ENCODE measurements at regions not wholly inside any gene's neighbourhood (a gene's known extent, or its start where the extent isn't known, plus 50 kb on each side); places are given as distances from the start of the nearest gene placed in this dataset.

DNA sequence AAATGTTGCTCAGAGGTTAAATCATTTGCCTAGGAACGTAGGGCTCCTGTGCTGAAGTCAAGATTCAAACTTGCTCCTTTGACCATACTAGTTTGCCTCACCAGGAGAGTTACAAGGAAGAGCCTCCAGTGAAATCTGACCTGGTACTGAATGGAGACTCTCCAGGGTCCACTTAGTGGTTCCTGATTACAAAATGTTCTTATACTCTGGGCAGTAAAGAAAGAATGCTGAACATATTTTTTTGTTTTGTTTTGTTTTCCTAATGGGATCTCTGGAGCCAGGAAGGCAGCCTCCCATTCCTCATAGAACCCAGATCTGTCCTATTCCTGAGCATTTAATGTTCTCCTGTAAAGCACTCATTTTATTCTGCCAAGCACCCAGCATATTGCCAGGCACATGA is 256.5 kb upstream of the CLINT1 start:
- H3K36me3 Mint-ChIP-seq (ENCODE audit: insufficient read depth, unreplicated experiment) = no peaks in the 10 kb centered on the region
- CTCF ChIA-PET = interaction anchor here (0.7 kb wide), 1 partner anchor 166 kb away, joined by 3 read pairs; no protein-coding TSS in a partner anchor
- H3K27ac Mint-ChIP-seq (ENCODE audit: low read depth, unreplicated experiment) = no peak overlapping the region
- H3K9me3 Mint-ChIP-seq (ENCODE audit: unreplicated experiment) = no peaks in the 10 kb centered on the region
- TF ChIP-seq CTCF (IDR thresholded peaks at IDR 0.05; ENCODE audit: unreplicated experiment) = no peak
- H3K4me1 Mint-ChIP-seq (ENCODE audit: insufficient read depth, unreplicated experiment) = peaks cover 13% of the 10 kb centered on the region
- intact Hi-C loops (cut with micrococcal nuclease) = no loop called here
- H3K27me3 Mint-ChIP-seq (ENCODE audit: insufficient read depth, unreplicated experiment) = peaks cover 34% of the 10 kb centered on the region
- POLR2A ChIA-PET = no interaction called here
- no TSS peak for BruUV-seq (replicated peaks)
- H3K4me3 Mint-ChIP-seq (ENCODE audit: unreplicated experiment) = no peak overlapping the region
- no peak for DNase-seq (ENCODE audit: unreplicated experiment)

DNA sequence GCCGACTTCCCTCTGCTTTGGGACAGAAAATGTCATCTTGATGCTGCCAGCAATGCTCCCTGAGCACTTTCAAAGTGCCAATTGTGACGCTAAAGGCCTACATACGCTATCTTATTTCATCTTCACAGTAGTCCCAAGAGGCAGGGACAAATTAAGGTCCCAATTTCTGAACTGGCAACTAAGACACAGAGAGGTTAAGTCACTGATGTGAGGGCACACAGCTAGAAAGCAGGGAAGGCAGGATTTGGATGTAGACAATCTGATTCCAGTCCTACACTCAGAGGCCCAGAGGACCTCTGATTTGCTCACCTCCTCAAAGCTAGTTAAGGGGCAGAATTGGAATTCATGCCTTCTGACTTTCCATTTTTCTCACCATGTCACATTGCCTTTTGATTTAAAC is 249.2 kb upstream of the CLINT1 start:
- no peak for DNase-seq (ENCODE audit: unreplicated experiment)
- Mint-ChIP-seq H3K27me3 (ENCODE audit: insufficient read depth, unreplicated experiment) (no peaks in the 10 kb centered on the region), H3K36me3 (ENCODE audit: insufficient read depth, unreplicated experiment) (no peaks in the 10 kb centered on the region), H3K27ac (ENCODE audit: low read depth, unreplicated experiment) (no peak overlapping the region), H3K4me3 (ENCODE audit: unreplicated experiment) (no peak overlapping the region), H3K9me3 (ENCODE audit: unreplicated experiment) (no peaks in the 10 kb centered on the region), H3K4me1 (ENCODE audit: insufficient read depth, unreplicated experiment) (no peaks in the 10 kb centered on the region)
- intact Hi-C loops (cut with micrococcal nuclease) = no loop called here
- ChIA-PET CTCF (interaction anchor here (0.7 to 1.1 kb wide), 3 partner anchors 13 to 159 kb away, joined by 3 to 4 read pairs (median 3); no protein-coding TSS in a partner anchor), POLR2A (interaction anchor here (1.2 kb wide), 1 partner anchor 14 kb away, joined by 3 read pairs; no protein-coding TSS in a partner anchor)
- TF ChIP-seq CTCF (IDR thresholded peaks at IDR 0.05; ENCODE audit: unreplicated experiment) = no peak
- no TSS peak for BruUV-seq (replicated peaks)

DNA sequence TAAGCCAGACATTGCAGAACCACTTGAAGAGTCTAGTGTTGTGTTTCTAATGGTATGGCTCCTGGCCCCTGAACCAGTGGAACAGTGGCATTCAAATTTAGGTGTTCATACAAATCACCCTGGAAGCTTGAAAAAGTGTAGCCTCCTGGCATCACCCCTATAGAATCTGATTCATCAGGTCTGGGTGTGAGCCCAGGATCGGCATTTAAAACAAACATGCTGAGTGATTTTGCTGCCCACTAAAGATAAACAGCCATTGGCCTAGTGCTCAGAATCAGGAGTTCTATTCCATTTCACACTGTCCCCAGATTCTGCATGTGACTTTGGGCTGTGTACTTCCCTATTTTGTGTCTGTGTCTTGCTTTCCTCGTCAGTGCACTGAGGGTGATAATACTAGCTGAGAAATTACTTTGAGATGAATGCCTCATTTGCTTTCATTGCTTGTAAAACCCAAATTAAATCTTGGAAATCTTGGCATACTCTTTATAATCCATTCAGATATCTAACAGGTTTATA is 241.5 kb upstream of the CLINT1 start:
- no peak overlapping the region for H3K27ac Mint-ChIP-seq (ENCODE audit: low read depth, unreplicated experiment)
- H3K36me3 Mint-ChIP-seq (ENCODE audit: insufficient read depth, unreplicated experiment) = peaks cover 4% of the 10 kb centered on the region
- H3K4me1 Mint-ChIP-seq (ENCODE audit: insufficient read depth, unreplicated experiment) = peaks cover 6% of the 10 kb centered on the region
- ChIA-PET CTCF (interaction anchor here (8.8 kb wide), 1 partner anchor 25 kb away, joined by 44 read pairs; no protein-coding TSS in a partner anchor), POLR2A (no interaction called here)
- H3K9me3 Mint-ChIP-seq (ENCODE audit: unreplicated experiment) = no peaks in the 10 kb centered on the region
- H3K4me3 Mint-ChIP-seq (ENCODE audit: unreplicated experiment) = no peak overlapping the region
- no peak for TF ChIP-seq CTCF (IDR thresholded peaks at IDR 0.05; ENCODE audit: unreplicated experiment)
- peak; percentile 55 for DNase-seq (ENCODE audit: unreplicated experiment)
- BruUV-seq (replicated peaks) = no TSS peak
- no peaks in the 10 kb centered on the region for H3K27me3 Mint-ChIP-seq (ENCODE audit: insufficient read depth, unreplicated experiment)
- intact Hi-C loops (cut with micrococcal nuclease) = no loop called here

GRCh38 chr5:158099571-158100105 is 240.7 kb upstream of the CLINT1 start:
- no peaks in the 10 kb centered on the region for H3K9me3 Mint-ChIP-seq (ENCODE audit: unreplicated experiment)
- CTCF ChIA-PET = interaction anchor here (0.5 to 8.8 kb wide), 2 partner anchors 24 to 387 kb away, joined by 4 to 44 read pairs; no protein-coding TSS in a partner anchor
- POLR2A ChIA-PET = no interaction called here
- peaks cover 4% of the 10 kb centered on the region for H3K36me3 Mint-ChIP-seq (ENCODE audit: insufficient read depth, unreplicated experiment)
- H3K27ac Mint-ChIP-seq (ENCODE audit: low read depth, unreplicated experiment) = no peak overlapping the region
- H3K4me3 Mint-ChIP-seq (ENCODE audit: unreplicated experiment) = no peak overlapping the region
- intact Hi-C loops (cut with micrococcal nuclease) = no loop called here
- H3K4me1 Mint-ChIP-seq (ENCODE audit: insufficient read depth, unreplicated experiment) = peaks cover 6% of the 10 kb centered on the region
- TF ChIP-seq CTCF (IDR thresholded peaks at IDR 0.05; ENCODE audit: unreplicated experiment) = no peak
- no peak for DNase-seq (ENCODE audit: unreplicated experiment)
- no peaks in the 10 kb centered on the region for H3K27me3 Mint-ChIP-seq (ENCODE audit: insufficient read depth, unreplicated experiment)
- no TSS peak for BruUV-seq (replicated peaks)
